Adrenal gland (tissue), 9 donors: ENCODE measurements at regions not wholly inside any gene's neighbourhood (a gene's known extent, or its start where the extent isn't known, plus 50 kb on each side); places are given as distances from the start of the nearest gene placed in this dataset.

Source experiments
- DNase-seq, 7 donors: peaks; one replicate each; pipeline ENCODE4 v3.0.0-alpha.2; 2019 to 2020
- H3K27ac ChIP-seq, 5 donors: fragments of 200-600 bp; sonication (generic) in 4 of 5; 1 replicate in 3 of 5; 2 replicates in 2 of 5; pipeline versions ENCODE4 v1.5.1 to v1.8.0; 2016 to 2020; ENCODE audit warnings: mild to moderate bottlenecking in 1 of 5
- H3K27me3 ChIP-seq: fragments of 200-600 bp; 2 replicates; pipeline ENCODE4 v1.8.0; 2021
- H3K36me3 ChIP-seq, 2 donors: fragments of 200-600 bp; replicated peaks in 1 of 2; 1 replicate in 1 of 2; 2 replicates in 1 of 2; pipeline versions ENCODE4 v1.5.1 to v1.8.0; 2018 to 2022
- H3K4me1 ChIP-seq, 2 donors: fragments of 200-600 bp; replicated peaks in 1 of 2; 1 replicate in 1 of 2; 2 replicates in 1 of 2; pipeline versions ENCODE4 v1.5.1 to v1.8.0; 2018 to 2021
- H3K4me3 ChIP-seq, 4 donors: fragments of 200-600 bp; sonication (generic) in 3 of 4; one replicate each; pipeline ENCODE4 v1.5.1; 2016 to 2018
- H3K9me3 ChIP-seq, 3 donors: fragments of 200-600 bp; sonication (generic) in 1 of 3; replicated peaks in 1 of 3; 1 replicate in 2 of 3; 2 replicates in 1 of 3; pipeline versions ENCODE4 v1.5.1 to v1.8.0; 2016 to 2021
- CTCF ChIP-seq, 6 experiments: fragments of 450-650 bp in 4 of 6; fragments of 200-600 bp in 2 of 6; sonication (generic) in 1 of 6; IDR thresholded peaks; 1 replicate in 5 of 6; 2 replicates in 1 of 6; pipeline versions ENCODE4 v1.5.1 to v1.8.0; 2016 to 2021; ENCODE audit warnings: antibody characterized with exemption in 6 of 6, mild to moderate bottlenecking in 2 of 6, moderate library complexity in 1 of 6
- POLR2A ChIP-seq, 2 donors: fragments of 450-650 bp; IDR thresholded peaks; one replicate each; pipeline ENCODE4 v1.6.1; 2017; ENCODE audit warnings: antibody characterized with exemption in 2 of 2, mild to moderate bottlenecking in 2 of 2, moderate library complexity in 1 of 2
- WGBS, 4 donors: extraction: QIAGEN DNeasy Blood & Tissue Kit in 2 of 4; methylation state at CpG; one replicate each; pipeline versions ENCODE4 v1.1.5 to v1.1.7; 2013 to 2017; 5-methylcytosine and 5-hydroxymethylcytosine counted together
- intact Hi-C, 2 donors: fragments of 100-400 bp; cut with DNase I; formaldehyde crosslinking; loops; one replicate each; pipeline versions ENCODE4 v1.14.1 to v1.15.0; 2022 to 2023
- donor health status: healthy with polysubstance abuse.
- donor health status: Bipolar disorder and iron deficiency.
- donor health status: DM: yes; HTN: yes; CAD: no.
- donor health status: DM: no; HTN: no; CAD: no.
- donor health status: DM: no; HTN: no; CAD: no.

- Histone ChIP-seq H3K27ac (no peak overlapping the region), H3K9me3 (no peaks in the 10 kb centered on the region), H3K36me3 (no peaks in the 10 kb centered on the region), H3K4me1 (no peaks in the 10 kb centered on the region), H3K27me3 (no peaks in the 10 kb centered on the region), H3K4me3 (no peak overlapping the region)
- no peak for TF ChIP-seq POLR2A (IDR thresholded peaks at IDR 0.05)
- no peak for TF ChIP-seq CTCF (IDR thresholded peaks at IDR 0.05)
- 77 to 90% (median 81%) methylated on average over 3 of the region's 3 CpGs for WGBS, 4 donors
- no peak for DNase-seq
- intact Hi-C loops: no loop called here
Measured at GRCh38 chr13:91031508-91031907, 316.0 kb upstream of the MIR17HG start.

- intact Hi-C loops: no loop called here
- H3K27ac ChIP-seq: no peak overlapping the region
- H3K36me3 ChIP-seq: no peaks in the 10 kb centered on the region
- DNase-seq: no peak
- H3K9me3 ChIP-seq: no peaks in the 10 kb centered on the region
- 0 to 83% (median 41%) methylated on average over 1 of the region's 1 CpG for WGBS, 4 donors
- no peaks in the 10 kb centered on the region for H3K27me3 ChIP-seq
- H3K4me3 ChIP-seq: no peak overlapping the region
- TF ChIP-seq CTCF (IDR thresholded peaks at IDR 0.05) (no peak), POLR2A (IDR thresholded peaks at IDR 0.05) (no peak)
- H3K4me1 ChIP-seq: no peaks in the 10 kb centered on the region
Measured at GRCh38 chr13:91032104-91032503, 315.4 kb upstream of the MIR17HG start.

GRCh38 chr13:91036886-91037285, 310.6 kb upstream of the MIR17HG start:
- 55 to 64% (median 57%) methylated on average over 3 of the region's 3 CpGs for WGBS, 4 donors
- H3K4me3 ChIP-seq: no peak overlapping the region
- H3K27ac ChIP-seq: no peak overlapping the region
- DNase-seq: no peak
- no peaks in the 10 kb centered on the region for H3K9me3 ChIP-seq
- H3K36me3 ChIP-seq: no peaks in the 10 kb centered on the region
- intact Hi-C loops: no loop called here
- TF ChIP-seq CTCF (IDR thresholded peaks at IDR 0.05): no peak
- TF ChIP-seq POLR2A (IDR thresholded peaks at IDR 0.05): no peak
- H3K27me3 ChIP-seq: no peaks in the 10 kb centered on the region
- H3K4me1 ChIP-seq: no peaks in the 10 kb centered on the region

GRCh38 chr13:91042870-91043269, 304.6 kb upstream of the MIR17HG start:
- 64 to 79% (median 68%) methylated on average over 1 of the region's 1 CpG for WGBS, 4 donors
- TF ChIP-seq CTCF (IDR thresholded peaks at IDR 0.05): no peak
- TF ChIP-seq POLR2A (IDR thresholded peaks at IDR 0.05): no peak
- H3K27me3 ChIP-seq: no peaks in the 10 kb centered on the region
- no peaks in the 10 kb centered on the region for H3K36me3 ChIP-seq
- no peak for DNase-seq
- H3K9me3 ChIP-seq: no peaks in the 10 kb centered on the region
- H3K4me3 ChIP-seq: no peak overlapping the region
- intact Hi-C loops: no loop called here
- H3K27ac ChIP-seq: no peak overlapping the region
- H3K4me1 ChIP-seq: no peaks in the 10 kb centered on the region
